ENCODE measurements at regions not wholly inside any gene's neighbourhood (a gene's known extent, or its start where the extent isn't known, plus 50 kb on each side); places are given as distances from the start of the nearest gene placed in this dataset.

DNA sequence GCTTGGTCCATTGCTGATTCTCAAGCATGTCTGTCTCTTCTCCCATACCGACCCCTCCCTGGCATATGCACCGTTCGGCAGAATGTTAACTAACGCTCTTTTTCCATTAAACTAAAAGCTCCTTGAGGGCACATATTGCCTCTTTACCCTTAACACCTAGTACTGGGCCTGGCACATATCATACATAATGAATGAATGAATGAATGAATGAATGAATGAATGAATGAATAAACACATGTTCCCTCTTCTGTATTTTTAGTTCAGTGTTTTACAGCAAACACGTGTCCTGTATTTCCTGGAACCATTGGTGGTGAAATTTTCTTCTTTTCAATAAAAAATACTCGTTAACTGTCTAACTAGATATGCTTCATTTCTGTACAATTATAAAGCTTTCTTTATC, 174.4 kb upstream of the DTNBP1 start:
- TF ChIP-seq POLR2AphosphoS5 (IDR thresholded peaks at IDR 0.05; ENCODE audit: low read length) (no peak), NRF1 (conservative IDR thresholded peaks at IDR 0.05; ENCODE audit: low read depth, low read length) (no peak)
- TF ChIP-seq, protein P1, sequence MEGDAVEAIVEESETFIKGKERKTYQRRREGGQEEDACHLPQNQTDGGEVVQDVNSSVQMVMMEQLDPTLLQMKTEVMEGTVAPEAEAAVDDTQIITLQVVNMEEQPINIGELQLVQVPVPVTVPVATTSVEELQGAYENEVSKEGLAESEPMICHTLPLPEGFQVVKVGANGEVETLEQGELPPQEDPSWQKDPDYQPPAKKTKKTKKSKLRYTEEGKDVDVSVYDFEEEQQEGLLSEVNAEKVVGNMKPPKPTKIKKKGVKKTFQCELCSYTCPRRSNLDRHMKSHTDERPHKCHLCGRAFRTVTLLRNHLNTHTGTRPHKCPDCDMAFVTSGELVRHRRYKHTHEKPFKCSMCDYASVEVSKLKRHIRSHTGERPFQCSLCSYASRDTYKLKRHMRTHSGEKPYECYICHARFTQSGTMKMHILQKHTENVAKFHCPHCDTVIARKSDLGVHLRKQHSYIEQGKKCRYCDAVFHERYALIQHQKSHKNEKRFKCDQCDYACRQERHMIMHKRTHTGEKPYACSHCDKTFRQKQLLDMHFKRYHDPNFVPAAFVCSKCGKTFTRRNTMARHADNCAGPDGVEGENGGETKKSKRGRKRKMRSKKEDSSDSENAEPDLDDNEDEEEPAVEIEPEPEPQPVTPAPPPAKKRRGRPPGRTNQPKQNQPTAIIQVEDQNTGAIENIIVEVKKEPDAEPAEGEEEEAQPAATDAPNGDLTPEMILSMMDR (IDR thresholded peaks at IDR 0.05 in 2 of 3, conservative IDR thresholded peaks at IDR 0.05 in 1 of 3; ENCODE audit: control insufficient read depth in 2 of 3, extremely low read depth in 1 of 3, insufficient read depth in 1 of 3, low read depth in 3 of 3, low read length in 3 of 3) = no peak
- TF ChIP-seq, protein P2, sequence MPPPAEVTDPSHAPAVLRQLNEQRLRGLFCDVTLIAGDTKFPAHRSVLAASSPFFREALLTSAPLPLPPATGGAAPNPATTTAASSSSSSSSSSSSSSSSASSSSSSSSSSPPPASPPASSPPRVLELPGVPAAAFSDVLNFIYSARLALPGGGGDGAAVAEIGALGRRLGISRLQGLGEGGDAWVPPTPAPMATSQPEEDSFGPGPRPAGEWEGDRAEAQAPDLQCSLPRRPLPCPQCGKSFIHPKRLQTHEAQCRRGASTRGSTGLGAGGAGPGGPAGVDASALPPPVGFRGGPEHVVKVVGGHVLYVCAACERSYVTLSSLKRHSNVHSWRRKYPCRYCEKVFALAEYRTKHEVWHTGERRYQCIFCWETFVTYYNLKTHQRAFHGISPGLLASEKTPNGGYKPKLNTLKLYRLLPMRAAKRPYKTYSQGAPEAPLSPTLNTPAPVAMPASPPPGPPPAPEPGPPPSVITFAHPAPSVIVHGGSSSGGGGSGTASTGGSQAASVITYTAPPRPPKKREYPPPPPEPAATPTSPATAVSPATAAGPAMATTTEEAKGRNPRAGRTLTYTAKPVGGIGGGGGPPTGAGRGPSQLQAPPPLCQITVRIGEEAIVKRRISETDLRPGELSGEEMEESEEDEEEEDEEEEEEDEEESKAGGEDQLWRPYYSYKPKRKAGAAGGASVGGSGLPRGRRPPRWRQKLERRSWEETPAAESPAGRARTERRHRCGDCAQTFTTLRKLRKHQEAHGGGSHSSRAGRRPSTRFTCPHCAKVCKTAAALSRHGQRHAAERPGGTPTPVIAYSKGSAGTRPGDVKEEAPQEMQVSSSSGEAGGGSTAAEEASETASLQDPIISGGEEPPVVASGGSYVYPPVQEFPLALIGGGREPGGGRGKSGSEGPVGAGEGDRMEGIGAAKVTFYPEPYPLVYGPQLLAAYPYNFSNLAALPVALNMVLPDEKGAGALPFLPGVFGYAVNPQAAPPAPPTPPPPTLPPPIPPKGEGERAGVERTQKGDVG (CRISPR knock-in tag; IDR thresholded peaks at IDR 0.05) = no peak
- TF ChIP-seq, protein P3, sequence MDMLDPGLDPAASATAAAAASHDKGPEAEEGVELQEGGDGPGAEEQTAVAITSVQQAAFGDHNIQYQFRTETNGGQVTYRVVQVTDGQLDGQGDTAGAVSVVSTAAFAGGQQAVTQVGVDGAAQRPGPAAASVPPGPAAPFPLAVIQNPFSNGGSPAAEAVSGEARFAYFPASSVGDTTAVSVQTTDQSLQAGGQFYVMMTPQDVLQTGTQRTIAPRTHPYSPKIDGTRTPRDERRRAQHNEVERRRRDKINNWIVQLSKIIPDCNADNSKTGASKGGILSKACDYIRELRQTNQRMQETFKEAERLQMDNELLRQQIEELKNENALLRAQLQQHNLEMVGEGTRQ (IDR thresholded peaks at IDR 0.05; ENCODE audit: borderline replicate concordance, low read depth, low read length) = no peak

All from GM12878 (cell line).